ENCODE measurements at regions not wholly inside any gene's neighbourhood (a gene's known extent, or its start where the extent isn't known, plus 50 kb on each side); places are given as distances from the start of the nearest gene placed in this dataset.

GRCh38 chr9:81532251-81532650 is 157.1 kb downstream of the TLE1 start:
- in situ Hi-C loops (cut with HindIII; ENCODE audit: low sequenced_read_pairs) = no loop called here

- in situ Hi-C loops (cut with HindIII; ENCODE audit: low sequenced_read_pairs) = no loop called here
Measured at GRCh38 chr9:81531511-81531910, 157.8 kb downstream of the TLE1 start.

- in situ Hi-C loops (cut with HindIII; ENCODE audit: low sequenced_read_pairs) = no loop called here
Measured at GRCh38 chr9:81530846-81531245, 158.5 kb downstream of the TLE1 start.

GRCh38 chr9:81530310-81530810 is 159.0 kb downstream of the TLE1 start:
- in situ Hi-C loops (cut with HindIII; ENCODE audit: low sequenced_read_pairs) = no loop called here

- in situ Hi-C loops (cut with HindIII; ENCODE audit: low sequenced_read_pairs) = loop anchor here (10.0 kb wide), 1 partner anchor 615 kb away; no protein-coding TSS in a partner anchor
Measured at GRCh38 chr9:81529556-81530193, 159.7 kb downstream of the TLE1 start.

- in situ Hi-C loops (cut with HindIII; ENCODE audit: low sequenced_read_pairs) = loop anchor here (10.0 kb wide), 1 partner anchor 618 kb away; no protein-coding TSS in a partner anchor
Measured at GRCh38 chr9:81526587-81526986, 162.8 kb downstream of the TLE1 start.

GRCh38 chr9:81522716-81523551 is 166.4 kb downstream of the TLE1 start:
- in situ Hi-C loops (cut with HindIII; ENCODE audit: low sequenced_read_pairs) = loop anchor here (5.0 to 25.0 kb wide), 3 partner anchors 34 to 622 kb away; no protein-coding TSS in a partner anchor

- in situ Hi-C loops (cut with HindIII; ENCODE audit: low sequenced_read_pairs) = loop anchor here (5.0 to 25.0 kb wide), 3 partner anchors 35 to 623 kb away; no protein-coding TSS in a partner anchor
Measured at GRCh38 chr9:81521892-81522291, 167.5 kb downstream of the TLE1 start.

- in situ Hi-C loops (cut with HindIII; ENCODE audit: low sequenced_read_pairs) = loop anchor here (5.0 to 25.0 kb wide), 3 partner anchors 37 to 625 kb away; no protein-coding TSS in a partner anchor
Measured at GRCh38 chr9:81519816-81520495, 169.4 kb downstream of the TLE1 start.

GRCh38 chr9:81517954-81518353 is 171.4 kb downstream of the TLE1 start:
- in situ Hi-C loops (cut with HindIII; ENCODE audit: low sequenced_read_pairs) = loop anchor here (25.0 kb wide), 1 partner anchor 319 kb away; no protein-coding TSS in a partner anchor

- in situ Hi-C loops (cut with HindIII; ENCODE audit: low sequenced_read_pairs) = loop anchor here (25.0 kb wide), 1 partner anchor 324 kb away; no protein-coding TSS in a partner anchor
Measured at GRCh38 chr9:81513059-81513458, 176.3 kb downstream of the TLE1 start.

- in situ Hi-C loops (cut with HindIII; ENCODE audit: low sequenced_read_pairs) = loop anchor here (25.0 kb wide), 1 partner anchor 325 kb away; no protein-coding TSS in a partner anchor
Measured at GRCh38 chr9:81512641-81513040, 176.7 kb downstream of the TLE1 start.

GRCh38 chr9:81508476-81508875 is 180.9 kb downstream of the TLE1 start:
- in situ Hi-C loops (cut with HindIII; ENCODE audit: low sequenced_read_pairs) = loop anchor here (25.0 kb wide), 1 partner anchor 329 kb away; no protein-coding TSS in a partner anchor

- in situ Hi-C loops (cut with HindIII; ENCODE audit: low sequenced_read_pairs) = loop anchor here (25.0 kb wide), 1 partner anchor 330 kb away; no protein-coding TSS in a partner anchor
Measured at GRCh38 chr9:81506941-81507864, 182.1 kb downstream of the TLE1 start.

- in situ Hi-C loops (cut with HindIII; ENCODE audit: low sequenced_read_pairs) = no loop called here
Measured at GRCh38 chr9:81499594-81499993, 189.8 kb downstream of the TLE1 start.

- in situ Hi-C loops (cut with HindIII; ENCODE audit: low sequenced_read_pairs) = no loop called here
Measured at GRCh38 chr9:81499021-81499454, 190.3 kb downstream of the TLE1 start.

- in situ Hi-C loops (cut with HindIII; ENCODE audit: low sequenced_read_pairs) = no loop called here
Measured at GRCh38 chr9:81498576-81498975, 190.8 kb downstream of the TLE1 start.

GRCh38 chr9:81497091-81497490 is 192.3 kb downstream of the TLE1 start:
- in situ Hi-C loops (cut with HindIII; ENCODE audit: low sequenced_read_pairs) = no loop called here

GRCh38 chr9:81492710-81493447 is 196.5 kb downstream of the TLE1 start:
- in situ Hi-C loops (cut with HindIII; ENCODE audit: low sequenced_read_pairs) = no loop called here
